ENCODE measurements at regions not wholly inside any gene's neighbourhood (a gene's known extent, or its start where the extent isn't known, plus 50 kb on each side); places are given as distances from the start of the nearest gene placed in this dataset.

- H3K36me3 ChIP-seq (ENCODE audit: control insufficient read depth, low read depth, low read length) = no peaks in the 10 kb centered on the region
- H3K9me3 ChIP-seq (ENCODE audit: control insufficient read depth, low read depth, low read length) = no peaks in the 10 kb centered on the region
- H3K4me1 ChIP-seq (ENCODE audit: control insufficient read depth, low read depth, low read length) = no peaks in the 10 kb centered on the region
- H3K27me3 ChIP-seq (ENCODE audit: control insufficient read depth, insufficient read depth, low read length) = no peaks in the 10 kb centered on the region
- no peak overlapping the region for H3K27ac ChIP-seq (ENCODE audit: low read length)
- H3K4me3 ChIP-seq (ENCODE audit: low read length) = no peak overlapping the region
- no peak overlapping the region for H3K9ac ChIP-seq (ENCODE audit: low read length)
Observed at GRCh38 chr10:80697926-80698325, 160.2 kb downstream of the SH2D4B start.

GRCh38 chr10:80699602-80700039 lies 161.9 kb downstream of the SH2D4B start:
- no peaks in the 10 kb centered on the region for H3K9me3 ChIP-seq (ENCODE audit: control insufficient read depth, low read depth, low read length)
- H3K36me3 ChIP-seq (ENCODE audit: control insufficient read depth, low read depth, low read length) = no peaks in the 10 kb centered on the region
- H3K4me1 ChIP-seq (ENCODE audit: control insufficient read depth, low read depth, low read length) = no peaks in the 10 kb centered on the region
- H3K9ac ChIP-seq (ENCODE audit: low read length) = no peak overlapping the region
- H3K27ac ChIP-seq (ENCODE audit: low read length) = no peak overlapping the region
- no peak overlapping the region for H3K4me3 ChIP-seq (ENCODE audit: low read length)
- H3K27me3 ChIP-seq (ENCODE audit: control insufficient read depth, insufficient read depth, low read length) = no peaks in the 10 kb centered on the region

GRCh38 chr10:80700252-80700651 lies 162.6 kb downstream of the SH2D4B start:
- Histone ChIP-seq H3K36me3 (ENCODE audit: control insufficient read depth, low read depth, low read length) (no peaks in the 10 kb centered on the region), H3K4me3 (ENCODE audit: low read length) (no peak overlapping the region), H3K9ac (ENCODE audit: low read length) (no peak overlapping the region), H3K27me3 (ENCODE audit: control insufficient read depth, insufficient read depth, low read length) (no peaks in the 10 kb centered on the region), H3K4me1 (ENCODE audit: control insufficient read depth, low read depth, low read length) (no peaks in the 10 kb centered on the region), H3K27ac (ENCODE audit: low read length) (no peak overlapping the region), H3K9me3 (ENCODE audit: control insufficient read depth, low read depth, low read length) (no peaks in the 10 kb centered on the region)

GRCh38 chr10:80700760-80701444 lies 163.2 kb downstream of the SH2D4B start:
- Histone ChIP-seq H3K4me3 (ENCODE audit: low read length) (no peak overlapping the region), H3K4me1 (ENCODE audit: control insufficient read depth, low read depth, low read length) (no peaks in the 10 kb centered on the region), H3K9me3 (ENCODE audit: control insufficient read depth, low read depth, low read length) (no peaks in the 10 kb centered on the region), H3K27me3 (ENCODE audit: control insufficient read depth, insufficient read depth, low read length) (no peaks in the 10 kb centered on the region), H3K36me3 (ENCODE audit: control insufficient read depth, low read depth, low read length) (no peaks in the 10 kb centered on the region), H3K9ac (ENCODE audit: low read length) (no peak overlapping the region), H3K27ac (ENCODE audit: low read length) (no peak overlapping the region)

GRCh38 chr10:80701706-80702105 lies 164.0 kb downstream of the SH2D4B start:
- no peak overlapping the region for H3K9ac ChIP-seq (ENCODE audit: low read length)
- no peak overlapping the region for H3K4me3 ChIP-seq (ENCODE audit: low read length)
- H3K9me3 ChIP-seq (ENCODE audit: control insufficient read depth, low read depth, low read length) = no peaks in the 10 kb centered on the region
- no peaks in the 10 kb centered on the region for H3K27me3 ChIP-seq (ENCODE audit: control insufficient read depth, insufficient read depth, low read length)
- no peaks in the 10 kb centered on the region for H3K36me3 ChIP-seq (ENCODE audit: control insufficient read depth, low read depth, low read length)
- no peaks in the 10 kb centered on the region for H3K4me1 ChIP-seq (ENCODE audit: control insufficient read depth, low read depth, low read length)
- H3K27ac ChIP-seq (ENCODE audit: low read length) = no peak overlapping the region

GRCh38 chr10:80702143-80702542 lies 164.4 kb downstream of the SH2D4B start:
- H3K36me3 ChIP-seq (ENCODE audit: control insufficient read depth, low read depth, low read length) = no peaks in the 10 kb centered on the region
- H3K27me3 ChIP-seq (ENCODE audit: control insufficient read depth, insufficient read depth, low read length) = no peaks in the 10 kb centered on the region
- H3K9me3 ChIP-seq (ENCODE audit: control insufficient read depth, low read depth, low read length) = no peaks in the 10 kb centered on the region
- H3K4me1 ChIP-seq (ENCODE audit: control insufficient read depth, low read depth, low read length) = no peaks in the 10 kb centered on the region
- no peak overlapping the region for H3K27ac ChIP-seq (ENCODE audit: low read length)
- no peak overlapping the region for H3K4me3 ChIP-seq (ENCODE audit: low read length)
- H3K9ac ChIP-seq (ENCODE audit: low read length) = no peak overlapping the region

GRCh38 chr10:80705899-80706298 lies 168.2 kb downstream of the SH2D4B start:
- Histone ChIP-seq H3K9ac (ENCODE audit: low read length) (no peak overlapping the region), H3K27me3 (ENCODE audit: control insufficient read depth, insufficient read depth, low read length) (no peaks in the 10 kb centered on the region), H3K9me3 (ENCODE audit: control insufficient read depth, low read depth, low read length) (no peaks in the 10 kb centered on the region), H3K27ac (ENCODE audit: low read length) (no peak overlapping the region), H3K4me3 (ENCODE audit: low read length) (no peak overlapping the region), H3K4me1 (ENCODE audit: control insufficient read depth, low read depth, low read length) (no peaks in the 10 kb centered on the region), H3K36me3 (ENCODE audit: control insufficient read depth, low read depth, low read length) (no peaks in the 10 kb centered on the region)

- H3K27ac ChIP-seq (ENCODE audit: low read length) = no peak overlapping the region
- no peaks in the 10 kb centered on the region for H3K4me1 ChIP-seq (ENCODE audit: control insufficient read depth, low read depth, low read length)
- no peaks in the 10 kb centered on the region for H3K27me3 ChIP-seq (ENCODE audit: control insufficient read depth, insufficient read depth, low read length)
- H3K9ac ChIP-seq (ENCODE audit: low read length) = no peak overlapping the region
- H3K4me3 ChIP-seq (ENCODE audit: low read length) = no peak overlapping the region
- no peaks in the 10 kb centered on the region for H3K36me3 ChIP-seq (ENCODE audit: control insufficient read depth, low read depth, low read length)
- H3K9me3 ChIP-seq (ENCODE audit: control insufficient read depth, low read depth, low read length) = no peaks in the 10 kb centered on the region
Observed at GRCh38 chr10:80708185-80708584, 170.5 kb downstream of the SH2D4B start.

- H3K36me3 ChIP-seq (ENCODE audit: control insufficient read depth, low read depth, low read length) = no peaks in the 10 kb centered on the region
- H3K9ac ChIP-seq (ENCODE audit: low read length) = no peak overlapping the region
- H3K9me3 ChIP-seq (ENCODE audit: control insufficient read depth, low read depth, low read length) = no peaks in the 10 kb centered on the region
- no peaks in the 10 kb centered on the region for H3K27me3 ChIP-seq (ENCODE audit: control insufficient read depth, insufficient read depth, low read length)
- H3K27ac ChIP-seq (ENCODE audit: low read length) = no peak overlapping the region
- no peaks in the 10 kb centered on the region for H3K4me1 ChIP-seq (ENCODE audit: control insufficient read depth, low read depth, low read length)
- H3K4me3 ChIP-seq (ENCODE audit: low read length) = no peak overlapping the region
Observed at GRCh38 chr10:80708808-80709207, 171.1 kb downstream of the SH2D4B start.

GRCh38 chr10:80709866-80710265 lies 172.2 kb downstream of the SH2D4B start:
- H3K4me1 ChIP-seq (ENCODE audit: control insufficient read depth, low read depth, low read length) = no peaks in the 10 kb centered on the region
- H3K9ac ChIP-seq (ENCODE audit: low read length) = no peak overlapping the region
- H3K4me3 ChIP-seq (ENCODE audit: low read length) = no peak overlapping the region
- H3K36me3 ChIP-seq (ENCODE audit: control insufficient read depth, low read depth, low read length) = no peaks in the 10 kb centered on the region
- H3K9me3 ChIP-seq (ENCODE audit: control insufficient read depth, low read depth, low read length) = no peaks in the 10 kb centered on the region
- H3K27me3 ChIP-seq (ENCODE audit: control insufficient read depth, insufficient read depth, low read length) = no peaks in the 10 kb centered on the region
- H3K27ac ChIP-seq (ENCODE audit: low read length) = no peak overlapping the region

- no peaks in the 10 kb centered on the region for H3K36me3 ChIP-seq (ENCODE audit: control insufficient read depth, low read depth, low read length)
- H3K9ac ChIP-seq (ENCODE audit: low read length) = no peak overlapping the region
- H3K4me1 ChIP-seq (ENCODE audit: control insufficient read depth, low read depth, low read length) = no peaks in the 10 kb centered on the region
- no peak overlapping the region for H3K4me3 ChIP-seq (ENCODE audit: low read length)
- no peaks in the 10 kb centered on the region for H3K9me3 ChIP-seq (ENCODE audit: control insufficient read depth, low read depth, low read length)
- H3K27ac ChIP-seq (ENCODE audit: low read length) = no peak overlapping the region
- H3K27me3 ChIP-seq (ENCODE audit: control insufficient read depth, insufficient read depth, low read length) = no peaks in the 10 kb centered on the region
Observed at GRCh38 chr10:80713398-80713928, 175.8 kb downstream of the SH2D4B start.

GRCh38 chr10:80714566-80714965 lies 176.9 kb downstream of the SH2D4B start:
- Histone ChIP-seq H3K27me3 (ENCODE audit: control insufficient read depth, insufficient read depth, low read length) (no peaks in the 10 kb centered on the region), H3K4me1 (ENCODE audit: control insufficient read depth, low read depth, low read length) (no peaks in the 10 kb centered on the region), H3K9me3 (ENCODE audit: control insufficient read depth, low read depth, low read length) (no peaks in the 10 kb centered on the region), H3K4me3 (ENCODE audit: low read length) (no peak overlapping the region), H3K9ac (ENCODE audit: low read length) (no peak overlapping the region), H3K36me3 (ENCODE audit: control insufficient read depth, low read depth, low read length) (no peaks in the 10 kb centered on the region), H3K27ac (ENCODE audit: low read length) (no peak overlapping the region)

All from iPS-18a (cell line).